MG63 (cell line): ENCODE measurements at regions not wholly inside any gene's neighbourhood (a gene's known extent, or its start where the extent isn't known, plus 50 kb on each side); places are given as distances from the start of the nearest gene placed in this dataset.
"Not testable (repeated sequence)": the region's sequence is repeated elsewhere in the genome, so short reads cannot be mapped to it uniquely, and the experiment has no call there.

Source experiments
- DNase-seq: peaks from one replicate; pipeline ENCODE4 v3.0.0-alpha.2; 2020
- H3K27me3 ChIP-seq: fragments of 250-450 bp; sonication (Bioruptor Pico); 2 replicates; pipeline ENCODE4 v1.5.1; 2020; ENCODE audit warnings: mild to moderate bottlenecking, moderate library complexity
- H3K36me3 ChIP-seq: fragments of 250-450 bp; sonication (Bioruptor Pico); 2 replicates; pipeline ENCODE4 v1.5.1; 2020; ENCODE audit warnings: mild to moderate bottlenecking, moderate library complexity
- H3K4me3 ChIP-seq: fragments of 250-450 bp; sonication (Bioruptor Pico); 2 replicates; pipeline ENCODE4 v1.5.1; 2020; ENCODE audit warnings: mild to moderate bottlenecking, moderate library complexity
- H3K9me3 ChIP-seq: fragments of 250-450 bp; sonication (Bioruptor Pico); 2 replicates; pipeline ENCODE4 v1.5.1; 2020; ENCODE audit warnings: mild to moderate bottlenecking, moderate library complexity

GRCh38 chr1:217059401-217059800 lies 336.2 kb upstream of the ESRRG start:
- DNase-seq, result no peak
- H3K4me3 ChIP-seq, result no peak overlapping the region
- no peaks in the 10 kb centered on the region for H3K36me3 ChIP-seq
- no peaks in the 10 kb centered on the region; the same call in 1 of the 2 replicates for H3K9me3 ChIP-seq
- no peaks in the 10 kb centered on the region for H3K27me3 ChIP-seq

DNA sequence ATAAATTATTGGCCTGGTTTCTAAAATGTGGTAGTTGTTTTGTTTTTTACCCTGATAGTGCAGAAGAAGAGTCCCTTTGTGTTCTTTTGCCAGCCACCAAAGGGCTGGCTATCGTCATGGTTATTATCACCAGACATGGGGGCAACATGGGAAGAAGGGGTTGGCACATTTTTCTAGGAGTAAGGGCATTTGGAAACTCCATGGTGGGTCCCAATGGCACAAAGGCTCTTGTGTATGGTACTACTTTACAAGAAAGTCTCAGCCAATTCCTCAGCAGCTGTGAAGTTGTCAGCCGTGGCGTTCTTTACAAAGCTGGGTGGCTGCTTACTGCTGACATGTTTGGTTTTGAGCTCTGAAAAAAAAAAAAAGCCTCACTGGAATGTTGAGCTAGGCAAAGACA lies 330.4 kb upstream of the ESRRG start:
- no peaks in the 10 kb centered on the region for H3K27me3 ChIP-seq
- H3K9me3 ChIP-seq, result no peaks in the 10 kb centered on the region; the same call in 1 of the 2 replicates
- no peak for DNase-seq
- H3K36me3 ChIP-seq, result no peaks in the 10 kb centered on the region
- no peak overlapping the region for H3K4me3 ChIP-seq

DNA sequence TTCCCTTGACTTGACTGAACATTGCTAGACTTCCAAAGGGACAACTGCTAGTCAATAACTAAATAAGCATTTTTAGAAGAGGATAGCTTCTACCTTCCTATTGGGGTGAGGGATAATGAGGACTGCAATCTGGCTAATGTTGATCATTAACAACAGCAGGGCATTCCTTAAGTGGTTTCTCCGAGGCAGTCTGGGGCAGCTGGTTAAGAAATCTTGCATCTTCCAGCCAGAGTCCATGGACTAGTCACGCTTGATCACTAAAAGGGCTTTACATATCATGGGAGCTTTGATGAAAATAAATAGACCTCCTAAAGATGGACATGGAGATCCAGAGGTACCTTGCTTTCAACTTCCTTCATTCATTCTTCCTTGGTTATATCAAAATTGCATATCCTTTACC lies 329.4 kb upstream of the ESRRG start:
- Histone ChIP-seq H3K4me3 (no peak overlapping the region), H3K36me3 (no peaks in the 10 kb centered on the region), H3K9me3 (no peaks in the 10 kb centered on the region; the same call in 1 of the 2 replicates), H3K27me3 (no peaks in the 10 kb centered on the region)
- DNase-seq, result no peak

DNA sequence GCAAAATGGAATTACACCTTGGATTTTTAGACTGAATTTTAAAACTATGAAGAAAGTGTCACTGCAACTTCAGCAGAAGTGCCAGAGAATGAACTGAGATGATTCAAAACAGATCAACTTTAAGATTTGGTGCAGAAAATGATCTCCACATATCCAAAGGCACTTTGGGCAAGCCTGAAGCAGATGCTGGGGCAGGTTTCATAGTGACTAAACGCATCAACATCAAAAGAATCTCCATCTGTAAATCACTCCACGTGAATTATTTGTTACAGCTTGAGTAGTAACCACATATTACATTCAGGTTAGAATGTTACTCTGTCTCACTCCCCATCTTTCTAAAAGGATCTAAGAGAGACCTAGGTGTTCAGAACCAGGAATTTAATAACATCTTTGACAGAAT lies 329.0 kb upstream of the ESRRG start:
- Histone ChIP-seq H3K9me3 (no peaks in the 10 kb centered on the region; the same call in 1 of the 2 replicates), H3K4me3 (no peak overlapping the region), H3K36me3 (no peaks in the 10 kb centered on the region), H3K27me3 (no peaks in the 10 kb centered on the region)
- no peak for DNase-seq

DNA sequence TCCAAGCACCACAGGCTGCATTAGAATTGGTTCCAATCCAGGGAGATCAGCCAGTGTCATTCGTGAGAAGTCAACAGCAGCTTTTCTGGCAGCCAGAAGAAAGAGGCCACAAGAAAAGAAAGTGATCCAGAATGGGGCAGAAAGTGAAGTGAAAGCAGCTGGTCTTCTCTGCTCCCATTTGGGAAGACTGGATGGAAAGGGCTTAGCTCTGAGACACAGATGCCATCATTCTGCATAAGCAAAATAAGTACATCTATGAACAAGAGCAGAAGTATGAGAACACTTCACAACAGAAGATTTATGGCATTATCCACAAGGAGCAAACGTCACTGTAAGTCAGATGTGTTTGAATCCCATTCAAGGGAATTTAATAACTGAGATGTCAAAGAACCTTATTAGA lies 326.5 kb upstream of the ESRRG start:
- Histone ChIP-seq H3K4me3 (no peak overlapping the region), H3K27me3 (no peaks in the 10 kb centered on the region), H3K9me3 (no peaks in the 10 kb centered on the region), H3K36me3 (no peaks in the 10 kb centered on the region)
- peak; percentile 18 for DNase-seq

GRCh38 chr1:217049081-217049480 lies 325.9 kb upstream of the ESRRG start:
- no peaks in the 10 kb centered on the region for H3K27me3 ChIP-seq
- no peak overlapping the region for H3K4me3 ChIP-seq
- no peaks in the 10 kb centered on the region for H3K9me3 ChIP-seq
- no peaks in the 10 kb centered on the region for H3K36me3 ChIP-seq
- no peak for DNase-seq

DNA sequence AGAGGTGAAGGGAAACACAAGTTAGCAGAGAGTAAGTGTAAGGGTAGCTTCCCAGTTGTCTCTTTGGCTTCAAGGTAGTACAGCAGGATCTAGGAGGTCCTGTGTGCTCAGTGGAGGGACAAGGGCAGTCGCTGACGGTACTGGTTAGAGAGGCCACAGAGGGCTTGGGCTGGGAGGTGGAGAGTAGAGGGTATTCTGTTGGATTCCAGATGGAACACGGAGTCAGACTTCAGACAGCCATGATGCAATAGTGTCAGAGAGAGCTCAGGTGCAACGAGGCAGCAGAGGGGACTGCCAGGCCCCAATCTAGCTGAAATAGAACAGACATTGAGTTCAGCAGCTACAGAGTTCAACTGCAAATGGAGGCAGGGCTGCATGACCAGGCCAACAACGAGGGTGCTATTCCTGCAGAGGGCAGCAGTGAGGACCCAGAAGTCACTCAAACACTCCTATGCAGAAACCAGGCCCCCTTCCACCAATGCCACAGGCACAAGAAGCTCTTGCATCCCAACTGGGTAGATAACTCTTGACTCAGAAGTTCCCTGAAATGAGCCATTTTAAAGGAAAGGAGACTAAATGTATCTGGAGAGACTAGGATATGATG lies 325.0 kb upstream of the ESRRG start:
- no peak overlapping the region for H3K4me3 ChIP-seq
- H3K36me3 ChIP-seq, result no peaks in the 10 kb centered on the region

DNA sequence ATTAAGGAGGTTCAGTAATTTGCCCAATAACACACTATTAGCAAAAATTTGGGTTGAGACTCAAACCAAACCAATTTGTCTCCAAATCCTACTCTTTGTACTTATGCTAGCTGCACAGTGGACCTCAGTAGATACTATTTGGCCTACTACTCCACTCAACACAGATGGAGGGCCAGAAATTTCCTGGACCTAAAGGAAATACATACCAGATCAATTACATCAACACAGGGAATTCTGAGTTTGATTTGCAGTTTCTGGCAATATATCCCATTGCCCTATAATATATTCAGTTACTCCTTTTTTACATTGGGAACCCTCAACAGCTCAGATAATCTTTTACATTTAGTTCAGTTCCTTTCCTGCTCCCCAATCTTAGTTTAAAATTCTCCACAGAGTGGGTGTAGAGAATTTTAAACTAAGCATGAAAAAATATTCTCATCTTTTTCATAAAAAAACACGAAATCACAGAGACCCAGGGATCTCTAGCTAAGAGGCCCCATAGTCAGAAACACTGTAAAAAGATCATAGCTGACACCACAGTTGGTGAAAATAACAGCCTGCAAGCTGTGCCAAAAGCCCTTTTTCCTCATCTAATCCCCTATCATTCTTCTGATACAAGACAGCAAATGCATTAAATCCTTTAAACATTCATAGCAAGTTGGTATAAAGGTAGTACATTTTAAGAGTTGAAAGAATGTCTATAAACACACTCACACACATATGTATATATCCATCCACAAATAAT lies 317.7 kb upstream of the ESRRG start:
- DNase-seq, result no peak

More for the DNA sequence above, 325.0 kb upstream of the ESRRG start:
- H3K9me3 ChIP-seq, result no peaks in the 10 kb centered on the region
- H3K27me3 ChIP-seq, result no peaks in the 10 kb centered on the region
- peak; percentile 4 for DNase-seq

DNA sequence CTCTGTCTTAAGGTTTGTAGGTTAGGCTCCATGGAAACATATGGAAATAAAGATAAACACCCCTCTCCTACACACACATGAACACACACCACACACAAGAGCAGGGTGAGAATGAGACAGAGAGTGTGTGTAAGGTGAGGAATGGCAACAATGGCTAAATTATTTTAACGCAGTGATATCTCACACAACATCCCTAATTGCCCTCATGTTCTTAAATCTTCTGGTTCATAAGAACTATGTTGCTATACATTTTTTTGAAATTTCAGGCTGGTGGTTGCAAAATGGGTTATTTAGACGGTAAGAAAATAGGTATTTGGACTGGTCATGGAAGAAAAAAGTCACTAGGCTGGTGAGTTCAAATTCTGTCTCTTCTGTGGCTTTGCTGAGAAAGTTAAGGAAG lies 316.7 kb upstream of the ESRRG start:
- H3K4me3 ChIP-seq, result no peak overlapping the region
- no peak for DNase-seq
- no peaks in the 10 kb centered on the region for H3K36me3 ChIP-seq
- H3K9me3 ChIP-seq, result peaks cover 18% of the 10 kb centered on the region
- H3K27me3 ChIP-seq, result no peaks in the 10 kb centered on the region

More for the DNA sequence above, 317.7 kb upstream of the ESRRG start:
- no peaks in the 10 kb centered on the region for H3K36me3 ChIP-seq
- H3K4me3 ChIP-seq, result no peak overlapping the region
- H3K9me3 ChIP-seq, result peaks cover 18% of the 10 kb centered on the region
- H3K27me3 ChIP-seq, result no peaks in the 10 kb centered on the region

DNA sequence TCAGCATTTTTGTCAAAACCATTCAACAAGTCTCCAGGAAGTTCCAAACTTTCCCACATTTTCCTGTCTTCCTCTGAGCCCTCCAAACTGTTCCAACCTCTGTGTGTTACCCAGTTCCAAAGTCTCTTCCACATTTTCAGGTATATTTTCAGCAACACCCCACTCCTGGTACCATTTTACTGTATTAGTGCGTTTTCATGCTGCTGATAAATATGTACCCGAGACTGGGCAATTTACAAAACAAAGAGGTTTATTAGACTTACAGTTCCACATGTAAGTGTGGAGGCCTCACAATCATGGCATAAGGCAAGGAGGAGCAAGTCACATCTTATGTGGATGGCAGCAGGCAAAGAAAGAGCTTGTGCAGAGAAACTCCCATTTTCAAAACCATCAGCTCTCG lies 315.9 kb upstream of the ESRRG start:
- peaks cover 18% of the 10 kb centered on the region for H3K9me3 ChIP-seq
- not testable (repeated sequence) for H3K27me3 ChIP-seq, DNase-seq, H3K4me3 ChIP-seq, H3K36me3 ChIP-seq

DNA sequence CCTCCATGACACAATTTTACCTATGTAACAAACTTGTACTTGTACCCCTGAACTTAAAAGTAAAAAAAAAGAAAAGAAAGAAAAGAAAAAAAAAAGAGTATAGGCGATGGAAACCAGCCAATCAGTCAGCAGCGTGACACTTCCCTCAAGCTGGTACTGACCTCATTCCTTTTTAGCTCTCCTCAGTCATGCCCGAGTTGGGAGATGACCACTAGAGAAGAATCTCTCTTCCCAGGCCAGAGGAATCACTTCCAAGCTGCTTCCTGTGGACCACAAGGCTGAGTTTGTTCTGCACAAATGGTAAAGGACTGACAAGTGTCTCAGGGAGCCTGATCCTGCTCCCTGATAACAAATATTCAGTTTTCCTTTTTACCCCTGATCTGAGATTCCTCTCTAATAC lies 313.5 kb upstream of the ESRRG start:
- no peak for DNase-seq
- Histone ChIP-seq H3K36me3 (no peaks in the 10 kb centered on the region), H3K9me3 (peaks cover 18% of the 10 kb centered on the region), H3K27me3 (no peaks in the 10 kb centered on the region), H3K4me3 (no peak overlapping the region)

GRCh38 chr1:217032715-217033367 lies 309.6 kb upstream of the ESRRG start:
- DNase-seq, result no peak
- no peak overlapping the region for H3K4me3 ChIP-seq
- no peaks in the 10 kb centered on the region for H3K36me3 ChIP-seq
- no peaks in the 10 kb centered on the region for H3K27me3 ChIP-seq
- no peaks in the 10 kb centered on the region; the same call in 1 of the 2 replicates for H3K9me3 ChIP-seq

DNA sequence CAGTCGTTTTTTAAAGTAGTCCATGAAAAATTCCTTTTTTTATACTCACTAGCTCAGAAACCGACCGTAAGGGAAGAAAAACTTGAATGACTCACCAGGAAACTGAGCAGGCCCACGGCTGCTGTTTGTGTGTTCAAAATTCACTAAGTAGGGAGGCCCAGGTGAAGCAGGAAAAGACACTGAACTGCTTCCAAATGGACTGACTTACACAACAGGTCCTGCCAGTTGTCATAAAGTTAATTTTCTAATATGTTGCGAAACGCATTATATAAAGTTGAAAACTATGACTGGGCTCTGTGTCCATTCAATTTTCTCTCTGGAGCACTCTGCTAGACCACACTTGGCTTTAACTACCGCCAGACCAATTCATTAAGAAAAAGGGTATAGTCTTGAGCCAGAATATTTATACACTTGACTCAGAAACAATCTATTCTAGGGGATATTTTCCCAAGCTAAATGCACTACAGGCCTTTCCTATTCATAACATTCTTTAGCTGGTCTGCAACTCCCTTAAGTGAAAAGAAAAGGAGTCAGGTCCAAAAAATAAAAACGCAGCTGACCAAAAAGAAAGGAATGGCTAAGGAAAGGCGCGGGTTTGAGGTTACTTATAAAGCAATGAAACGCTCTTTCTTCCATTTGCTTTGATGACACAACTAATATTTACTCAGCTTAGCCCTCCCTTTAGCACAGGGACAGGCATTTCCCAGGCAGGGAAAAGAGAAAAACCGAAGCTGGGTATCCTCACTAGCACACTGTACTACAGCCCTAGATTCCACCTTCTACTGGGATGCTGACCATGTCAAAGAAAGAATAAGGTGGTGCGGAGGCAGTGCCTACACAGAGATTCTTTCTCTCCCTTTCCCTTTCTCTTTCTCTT lies 306.3 kb upstream of the ESRRG start:
- H3K9me3 ChIP-seq, result no peaks in the 10 kb centered on the region; the same call in 1 of the 2 replicates
- no peak overlapping the region for H3K4me3 ChIP-seq
- no peaks in the 10 kb centered on the region for H3K27me3 ChIP-seq
- no peaks in the 10 kb centered on the region for H3K36me3 ChIP-seq
- DNase-seq, result peak; percentile 80

GRCh38 chr1:217027403-217028080 lies 304.3 kb upstream of the ESRRG start:
- Histone ChIP-seq H3K4me3 (no peak overlapping the region), H3K9me3 (no peaks in the 10 kb centered on the region; the same call in 1 of the 2 replicates), H3K36me3 (no peaks in the 10 kb centered on the region), H3K27me3 (no peaks in the 10 kb centered on the region)
- no peak for DNase-seq

- Histone ChIP-seq H3K36me3 (no peaks in the 10 kb centered on the region), H3K4me3 (no peak overlapping the region), H3K27me3 (no peaks in the 10 kb centered on the region), H3K9me3 (no peaks in the 10 kb centered on the region)
- no peak for DNase-seq
Observed at GRCh38 chr1:217026531-217026930, 303.3 kb upstream of the ESRRG start.

DNA sequence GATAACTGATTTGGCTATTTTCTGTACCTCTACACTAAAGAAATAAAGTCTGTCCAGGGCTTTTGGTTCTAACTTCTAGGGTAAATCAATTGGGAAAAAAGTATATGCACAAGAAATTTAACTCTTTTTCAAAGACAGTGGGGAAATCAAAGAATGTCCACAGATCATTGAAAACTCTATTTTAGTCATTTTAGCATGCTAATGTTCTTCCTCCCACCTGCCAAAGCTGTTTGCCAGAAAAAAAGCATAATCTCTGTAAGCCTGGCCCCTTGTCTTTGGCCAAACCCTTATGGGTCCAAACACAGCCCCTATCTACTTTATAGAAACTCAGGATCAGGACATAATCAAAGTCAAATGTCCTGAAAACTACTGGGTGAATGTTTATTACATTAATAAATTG lies 302.2 kb upstream of the ESRRG start:
- DNase-seq, result no peak
- H3K4me3 ChIP-seq, result no peak overlapping the region
- H3K27me3 ChIP-seq, result no peaks in the 10 kb centered on the region
- no peaks in the 10 kb centered on the region for H3K9me3 ChIP-seq
- H3K36me3 ChIP-seq, result no peaks in the 10 kb centered on the region
